ENCODE measurements at regions not wholly inside any gene's neighbourhood (a gene's known extent, or its start where the extent isn't known, plus 50 kb on each side); places are given as distances from the start of the nearest gene placed in this dataset.

DNA sequence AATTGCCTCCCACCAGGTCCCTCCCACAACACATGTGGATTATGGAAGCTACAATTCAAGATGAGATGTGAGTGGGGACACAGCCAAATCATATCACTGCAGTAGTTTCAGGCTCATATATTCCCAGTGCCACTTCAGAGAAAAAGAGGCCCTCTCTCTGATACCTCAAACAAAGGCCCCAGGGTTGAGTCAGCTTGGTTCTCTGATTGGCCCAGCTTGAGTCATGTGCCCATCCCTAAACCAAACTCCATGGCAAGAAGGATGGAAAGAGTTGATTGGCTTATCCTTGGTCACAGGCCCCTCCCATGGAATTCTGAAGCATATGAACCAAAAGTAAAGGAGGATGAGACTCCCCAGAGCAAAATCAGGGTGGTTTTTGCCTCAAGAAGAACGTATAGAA lies 75.9 kb upstream of the IRX6 start:
- Histone ChIP-seq H3K27ac (ENCODE audit: low read depth in 1 of 2, low read length in 1 of 2) (no peak overlapping the region), H3K36me3 (ENCODE audit: control insufficient read depth in 2 of 2, insufficient read depth in 2 of 2, low read length in 1 of 2) (no peaks in the 10 kb centered on the region), H3K4me1 (ENCODE audit: control insufficient read depth in 2 of 2, insufficient read depth in 2 of 2, low read length in 2 of 2) (no peaks in the 10 kb centered on the region), H3K27me3 (ENCODE audit: control insufficient read depth in 2 of 2, insufficient read depth in 1 of 2, low read length in 1 of 2) (no peaks in the 10 kb centered on the region), H3K4me3 (ENCODE audit: low read length in 2 of 2) (no peak overlapping the region), H3K9me3 (ENCODE audit: control insufficient read depth in 2 of 2, insufficient read depth in 1 of 2, low read length in 1 of 2) (no peaks in the 10 kb centered on the region)
- DNase-seq (ENCODE audit: low read depth in 6 of 9, low spot score in 9 of 9) = no peak
- WGBS = 86% methylated on average over 1 of the region's 1 CpG

DNA sequence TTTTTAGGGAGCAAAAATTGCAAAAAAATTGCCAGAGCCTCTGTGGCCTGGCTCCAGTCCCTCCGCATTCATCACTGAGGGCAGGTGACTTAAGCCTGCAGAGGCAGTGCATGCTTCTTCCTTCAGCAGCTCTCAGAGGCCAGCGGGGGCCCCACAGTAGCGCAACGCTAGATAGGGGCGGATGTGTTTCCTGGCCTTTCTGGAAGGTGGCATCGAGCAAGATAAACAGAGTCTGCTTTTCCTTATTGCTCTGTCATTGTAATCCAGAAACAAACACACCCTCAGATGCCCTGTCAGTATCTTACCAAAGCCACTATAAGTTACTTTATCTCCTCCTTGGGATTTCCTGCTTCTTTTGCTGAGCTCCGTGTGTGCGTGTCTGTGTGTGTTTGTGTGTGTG lies 75.5 kb upstream of the IRX6 start:
- H3K36me3 ChIP-seq (ENCODE audit: control insufficient read depth in 2 of 2, insufficient read depth in 2 of 2, low read length in 1 of 2) = no peaks in the 10 kb centered on the region
- H3K27ac ChIP-seq (ENCODE audit: low read depth in 1 of 2, low read length in 1 of 2) = no peak overlapping the region
- H3K27me3 ChIP-seq (ENCODE audit: control insufficient read depth in 2 of 2, insufficient read depth in 1 of 2, low read length in 1 of 2) = no peaks in the 10 kb centered on the region
- no peaks in the 10 kb centered on the region for H3K9me3 ChIP-seq (ENCODE audit: control insufficient read depth in 2 of 2, insufficient read depth in 1 of 2, low read length in 1 of 2)
- no peak overlapping the region for H3K4me3 ChIP-seq (ENCODE audit: low read length in 2 of 2)
- no peaks in the 10 kb centered on the region for H3K4me1 ChIP-seq (ENCODE audit: control insufficient read depth in 2 of 2, insufficient read depth in 2 of 2, low read length in 2 of 2)
- 27% methylated on average over 8 of the region's 8 CpGs for WGBS
- DNase-seq (ENCODE audit: low read depth in 6 of 9, low spot score in 9 of 9) = peak in 3 of 9 donors; percentile 4 to 37 (median 15)

DNA sequence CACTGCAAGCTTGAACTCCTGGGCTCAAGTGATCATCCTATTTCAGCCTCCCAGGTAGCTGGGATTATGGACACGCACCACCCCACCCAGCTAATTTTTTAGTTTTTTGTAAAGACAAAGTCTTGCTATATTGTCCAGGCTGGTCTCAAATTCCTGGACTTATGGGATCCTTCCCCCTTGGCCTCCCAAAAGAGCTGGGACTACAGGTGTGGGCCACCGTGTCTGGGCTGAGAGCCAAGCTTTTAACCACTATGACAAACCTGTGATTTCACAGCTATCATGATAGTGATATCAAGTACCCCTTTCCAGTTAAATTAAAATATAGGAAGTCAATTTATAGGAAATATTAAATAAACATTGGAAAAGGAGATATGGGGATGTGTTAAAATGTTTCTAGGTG lies 74.6 kb upstream of the IRX6 start:
- H3K27ac ChIP-seq (ENCODE audit: low read depth in 1 of 2, low read length in 1 of 2) = no peak overlapping the region
- no peaks in the 10 kb centered on the region for H3K9me3 ChIP-seq (ENCODE audit: control insufficient read depth in 2 of 2, insufficient read depth in 1 of 2, low read length in 1 of 2)
- no peak overlapping the region for H3K4me3 ChIP-seq (ENCODE audit: low read length in 2 of 2)
- no peaks in the 10 kb centered on the region for H3K4me1 ChIP-seq (ENCODE audit: control insufficient read depth in 2 of 2, insufficient read depth in 2 of 2, low read length in 2 of 2)
- no peaks in the 10 kb centered on the region for H3K36me3 ChIP-seq (ENCODE audit: control insufficient read depth in 2 of 2, insufficient read depth in 2 of 2, low read length in 1 of 2)
- DNase-seq (ENCODE audit: low read depth in 6 of 9, low spot score in 9 of 9) = no peak
- 84% methylated on average over 2 of the region's 2 CpGs for WGBS
- H3K27me3 ChIP-seq (ENCODE audit: control insufficient read depth in 2 of 2, insufficient read depth in 1 of 2, low read length in 1 of 2) = no peaks in the 10 kb centered on the region

DNA sequence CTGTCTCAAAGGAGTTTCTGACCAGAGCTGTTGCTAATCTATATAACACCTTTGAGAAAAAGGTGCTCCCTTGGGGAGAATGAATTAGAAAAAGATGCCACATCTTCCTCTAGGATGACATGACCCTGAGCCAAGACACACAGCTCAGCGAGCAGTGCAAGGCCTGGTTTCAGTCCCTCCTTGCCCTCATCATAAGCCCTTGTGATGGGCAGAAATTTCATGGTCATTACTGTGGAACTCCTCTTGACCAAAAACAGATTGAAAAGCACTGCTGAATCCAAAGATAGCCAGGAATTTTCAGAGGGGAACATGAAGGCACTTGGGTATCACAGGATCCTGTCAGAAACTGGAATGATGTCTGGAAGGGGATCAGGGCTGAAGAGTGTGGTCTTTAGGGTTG lies 74.1 kb upstream of the IRX6 start:
- H3K36me3 ChIP-seq (ENCODE audit: control insufficient read depth in 2 of 2, insufficient read depth in 2 of 2, low read length in 1 of 2) = no peaks in the 10 kb centered on the region
- H3K4me3 ChIP-seq (ENCODE audit: low read length in 2 of 2) = no peak overlapping the region
- H3K9me3 ChIP-seq (ENCODE audit: control insufficient read depth in 2 of 2, insufficient read depth in 1 of 2, low read length in 1 of 2) = no peaks in the 10 kb centered on the region
- 94% methylated on average over 1 of the region's 1 CpG for WGBS
- H3K27ac ChIP-seq (ENCODE audit: low read depth in 1 of 2, low read length in 1 of 2) = no peak overlapping the region
- no peaks in the 10 kb centered on the region for H3K27me3 ChIP-seq (ENCODE audit: control insufficient read depth in 2 of 2, insufficient read depth in 1 of 2, low read length in 1 of 2)
- no peaks in the 10 kb centered on the region for H3K4me1 ChIP-seq (ENCODE audit: control insufficient read depth in 2 of 2, insufficient read depth in 2 of 2, low read length in 2 of 2)
- DNase-seq (ENCODE audit: low read depth in 6 of 9, low spot score in 9 of 9) = no peak

DNA sequence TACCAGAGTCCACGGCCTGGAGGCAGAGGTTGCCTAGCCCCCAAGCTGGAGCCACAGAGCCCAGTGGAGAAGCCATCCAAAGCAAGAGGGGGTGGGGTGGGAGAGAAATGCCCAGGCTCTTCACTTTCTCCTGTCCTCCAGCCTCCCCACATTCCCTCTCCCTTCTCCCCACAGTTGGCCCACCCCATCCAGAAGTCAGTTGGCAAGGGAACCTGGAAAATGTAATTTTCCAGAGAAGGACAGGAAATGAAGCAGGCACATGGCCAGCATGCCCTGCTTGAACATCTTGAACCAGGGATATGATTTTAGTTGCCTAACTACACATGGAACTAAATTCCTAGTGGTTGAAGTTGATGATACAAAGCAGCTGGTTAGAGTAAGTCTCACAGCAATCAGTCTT lies 73.3 kb upstream of the IRX6 start:
- Histone ChIP-seq H3K4me1 (ENCODE audit: control insufficient read depth in 2 of 2, insufficient read depth in 2 of 2, low read length in 2 of 2) (no peaks in the 10 kb centered on the region), H3K9me3 (ENCODE audit: control insufficient read depth in 2 of 2, insufficient read depth in 1 of 2, low read length in 1 of 2) (no peaks in the 10 kb centered on the region), H3K27me3 (ENCODE audit: control insufficient read depth in 2 of 2, insufficient read depth in 1 of 2, low read length in 1 of 2) (no peaks in the 10 kb centered on the region), H3K4me3 (ENCODE audit: low read length in 2 of 2) (no peak overlapping the region), H3K36me3 (ENCODE audit: control insufficient read depth in 2 of 2, insufficient read depth in 2 of 2, low read length in 1 of 2) (no peaks in the 10 kb centered on the region), H3K27ac (ENCODE audit: low read depth in 1 of 2, low read length in 1 of 2) (no peak overlapping the region)
- DNase-seq (ENCODE audit: low read depth in 6 of 9, low spot score in 9 of 9) = no peak
- 96% methylated on average over 1 of the region's 1 CpG for WGBS

DNA sequence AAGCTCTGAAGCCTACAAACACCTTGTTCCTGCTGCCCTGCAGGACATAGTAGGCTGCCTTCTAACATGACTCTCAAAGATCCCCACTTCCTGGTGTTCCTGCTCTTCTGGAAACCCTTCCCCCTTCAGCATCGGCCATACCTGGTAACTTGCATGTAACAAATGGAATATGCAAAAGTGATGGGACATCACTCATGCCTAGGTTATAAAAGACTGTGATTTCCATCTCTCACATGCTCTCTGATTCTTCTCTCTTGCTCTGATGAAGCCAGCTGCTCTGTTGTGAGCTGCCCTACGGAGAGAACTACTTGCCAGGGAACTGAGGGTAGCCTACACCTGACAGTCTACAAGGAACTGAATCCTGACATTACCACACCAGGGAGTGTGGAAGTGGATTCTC lies 72.9 kb upstream of the IRX6 start:
- Histone ChIP-seq H3K9me3 (ENCODE audit: control insufficient read depth in 2 of 2, insufficient read depth in 1 of 2, low read length in 1 of 2) (no peaks in the 10 kb centered on the region), H3K4me1 (ENCODE audit: control insufficient read depth in 2 of 2, insufficient read depth in 2 of 2, low read length in 2 of 2) (no peaks in the 10 kb centered on the region), H3K4me3 (ENCODE audit: low read length in 2 of 2) (no peak overlapping the region), H3K27me3 (ENCODE audit: control insufficient read depth in 2 of 2, insufficient read depth in 1 of 2, low read length in 1 of 2) (no peaks in the 10 kb centered on the region), H3K36me3 (ENCODE audit: control insufficient read depth in 2 of 2, insufficient read depth in 2 of 2, low read length in 1 of 2) (no peaks in the 10 kb centered on the region), H3K27ac (ENCODE audit: low read depth in 1 of 2, low read length in 1 of 2) (no peak overlapping the region)
- no peak for DNase-seq (ENCODE audit: low read depth in 6 of 9, low spot score in 9 of 9)
- WGBS = 89% methylated on average over 2 of the region's 2 CpGs

DNA sequence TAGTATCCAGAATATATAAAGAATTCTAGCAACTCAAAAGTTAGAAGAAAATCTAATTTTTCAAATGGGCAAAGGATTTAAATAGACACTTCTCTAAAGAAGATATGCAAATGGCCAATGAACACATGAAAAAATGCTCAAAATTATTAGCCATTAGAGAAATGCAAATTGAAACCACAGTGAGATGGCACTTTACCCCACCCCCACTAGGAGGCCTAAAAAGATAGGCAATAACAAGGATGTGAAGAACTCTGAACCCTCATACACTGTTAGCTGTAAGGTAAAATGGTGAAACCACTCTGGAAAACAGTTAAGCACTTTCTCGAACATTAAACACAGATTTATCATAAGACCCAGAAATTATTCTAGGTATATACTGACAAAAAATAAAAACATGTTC lies 71.4 kb upstream of the IRX6 start:
- Histone ChIP-seq H3K27me3 (ENCODE audit: control insufficient read depth in 2 of 2, insufficient read depth in 1 of 2, low read length in 1 of 2) (no peaks in the 10 kb centered on the region), H3K4me1 (ENCODE audit: control insufficient read depth in 2 of 2, insufficient read depth in 2 of 2, low read length in 2 of 2) (no peaks in the 10 kb centered on the region), H3K4me3 (ENCODE audit: low read length in 2 of 2) (no peak overlapping the region), H3K27ac (ENCODE audit: low read depth in 1 of 2, low read length in 1 of 2) (no peak overlapping the region), H3K9me3 (ENCODE audit: control insufficient read depth in 2 of 2, insufficient read depth in 1 of 2, low read length in 1 of 2) (no peaks in the 10 kb centered on the region), H3K36me3 (ENCODE audit: control insufficient read depth in 2 of 2, insufficient read depth in 2 of 2, low read length in 1 of 2) (no peaks in the 10 kb centered on the region)
- 99% methylated on average over 1 of the region's 1 CpG for WGBS
- no peak for DNase-seq (ENCODE audit: low read depth in 6 of 9, low spot score in 9 of 9)

DNA sequence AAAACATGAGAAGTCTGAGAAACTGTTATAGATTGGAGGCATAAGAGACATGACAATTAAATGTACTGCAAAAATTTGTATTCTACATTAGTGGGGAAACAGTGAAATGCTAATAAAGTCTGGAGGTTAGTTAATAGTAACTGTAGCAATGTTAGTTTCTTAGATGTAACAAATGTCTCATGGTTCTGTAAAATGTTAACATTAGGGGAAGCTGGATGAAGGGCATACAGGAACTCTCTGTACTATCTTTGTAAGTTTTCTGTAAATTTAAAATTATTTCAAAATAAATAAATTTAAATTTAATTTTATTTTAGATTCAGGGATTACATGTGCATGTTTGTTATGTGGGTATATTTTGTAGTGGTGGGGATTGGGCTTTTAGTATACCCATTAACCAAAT lies 70.0 kb upstream of the IRX6 start:
- Histone ChIP-seq H3K9me3 (ENCODE audit: control insufficient read depth in 2 of 2, insufficient read depth in 1 of 2, low read length in 1 of 2) (no peaks in the 10 kb centered on the region), H3K27ac (ENCODE audit: low read depth in 1 of 2, low read length in 1 of 2) (no peak overlapping the region), H3K4me3 (ENCODE audit: low read length in 2 of 2) (no peak overlapping the region), H3K36me3 (ENCODE audit: control insufficient read depth in 2 of 2, insufficient read depth in 2 of 2, low read length in 1 of 2) (no peaks in the 10 kb centered on the region), H3K4me1 (ENCODE audit: control insufficient read depth in 2 of 2, insufficient read depth in 2 of 2, low read length in 2 of 2) (no peaks in the 10 kb centered on the region), H3K27me3 (ENCODE audit: control insufficient read depth in 2 of 2, insufficient read depth in 1 of 2, low read length in 1 of 2) (no peaks in the 10 kb centered on the region)
- no peak for DNase-seq (ENCODE audit: low read depth in 6 of 9, low spot score in 9 of 9)

DNA sequence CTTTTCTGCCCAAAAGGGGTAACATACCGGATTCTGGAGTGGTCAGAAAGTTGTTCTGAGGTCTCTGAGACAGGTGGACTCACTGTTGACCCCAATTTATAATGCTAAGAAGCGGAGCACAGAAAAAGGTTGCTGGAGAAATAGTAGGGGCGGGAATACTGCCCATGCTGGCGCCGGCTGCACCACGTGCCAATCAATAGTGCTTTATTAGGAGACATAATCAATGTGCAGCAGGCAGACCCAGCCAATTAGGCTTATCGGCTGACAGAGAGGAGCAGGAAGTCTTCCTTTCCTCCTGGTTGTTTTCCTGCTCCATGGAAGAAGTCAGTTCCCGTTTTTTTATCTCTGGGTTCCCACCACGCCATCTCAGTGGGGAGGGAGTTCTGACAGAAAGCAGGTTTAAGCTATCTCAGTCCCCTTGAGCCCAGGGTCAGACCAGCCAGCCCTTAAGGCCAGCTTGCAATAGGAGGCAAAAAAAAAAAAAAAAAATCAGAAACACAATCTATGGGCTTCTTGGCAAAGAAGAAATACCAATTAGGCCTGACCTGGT lies 68.2 kb upstream of the IRX6 start:
- Histone ChIP-seq H3K9me3 (ENCODE audit: control insufficient read depth in 2 of 2, insufficient read depth in 1 of 2, low read length in 1 of 2) (no peaks in the 10 kb centered on the region), H3K4me3 (ENCODE audit: low read length in 2 of 2) (no peak overlapping the region), H3K27ac (ENCODE audit: low read depth in 1 of 2, low read length in 1 of 2) (no peak overlapping the region), H3K4me1 (ENCODE audit: control insufficient read depth in 2 of 2, insufficient read depth in 2 of 2, low read length in 2 of 2) (no peaks in the 10 kb centered on the region), H3K27me3 (ENCODE audit: control insufficient read depth in 2 of 2, insufficient read depth in 1 of 2, low read length in 1 of 2) (no peaks in the 10 kb centered on the region), H3K36me3 (ENCODE audit: control insufficient read depth in 2 of 2, insufficient read depth in 2 of 2, low read length in 1 of 2) (no peaks in the 10 kb centered on the region)
- 43% methylated on average over 9 of the region's 9 CpGs for WGBS
- DNase-seq (ENCODE audit: low read depth in 6 of 9, low spot score in 9 of 9) = no peak

DNA sequence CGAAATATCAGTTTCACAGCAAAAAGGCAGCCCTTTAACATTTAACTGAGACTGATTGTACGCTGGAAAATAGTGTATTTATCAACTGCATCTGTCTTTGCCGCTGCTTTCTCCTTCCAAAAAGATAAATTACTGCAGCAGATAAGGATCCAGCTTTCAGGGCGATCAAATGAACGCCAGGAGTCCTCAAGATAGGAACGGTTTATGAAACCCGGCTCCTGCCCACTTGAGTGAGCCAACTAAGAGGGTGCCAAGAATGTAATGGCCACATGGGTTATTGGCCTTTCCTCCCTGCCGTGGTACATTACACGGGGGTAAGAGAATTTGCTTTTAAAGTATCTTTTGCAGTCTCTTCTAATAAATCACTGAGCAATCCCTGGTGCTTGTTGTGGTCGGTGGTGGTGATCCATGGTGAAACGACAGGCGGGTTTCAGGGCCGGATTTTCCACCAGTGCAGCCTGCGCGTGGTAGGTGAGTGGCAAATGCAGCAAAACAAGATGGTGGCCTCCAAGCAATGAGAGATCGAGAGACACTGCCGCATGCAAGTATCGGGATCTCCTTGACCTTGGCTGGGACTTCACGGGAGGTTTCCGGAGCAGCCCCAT lies 67.5 kb upstream of the IRX6 start:
- Histone ChIP-seq H3K9me3 (ENCODE audit: control insufficient read depth in 2 of 2, insufficient read depth in 1 of 2, low read length in 1 of 2) (no peaks in the 10 kb centered on the region), H3K27me3 (ENCODE audit: control insufficient read depth in 2 of 2, insufficient read depth in 1 of 2, low read length in 1 of 2) (no peaks in the 10 kb centered on the region), H3K4me3 (ENCODE audit: low read length in 2 of 2) (no peak overlapping the region), H3K36me3 (ENCODE audit: control insufficient read depth in 2 of 2, insufficient read depth in 2 of 2, low read length in 1 of 2) (no peaks in the 10 kb centered on the region), H3K27ac (ENCODE audit: low read depth in 1 of 2, low read length in 1 of 2) (no peak overlapping the region), H3K4me1 (ENCODE audit: control insufficient read depth in 2 of 2, insufficient read depth in 2 of 2, low read length in 2 of 2) (no peaks in the 10 kb centered on the region)
- 85% methylated on average over 20 of the region's 20 CpGs for WGBS
- no peak for DNase-seq (ENCODE audit: low read depth in 6 of 9, low spot score in 9 of 9)
